Activated CD4-positive, alpha-beta T cell treated with anti-CD3 and anti-CD28 coated beads for 36 hours (primary cell): ENCODE measurements at regions not wholly inside any gene's neighbourhood (a gene's known extent, or its start where the extent isn't known, plus 50 kb on each side); places are given as distances from the start of the nearest gene placed in this dataset.
A peak's percentile ranks its signal among the peaks of the same experiment; 100 is the strongest.
"Not testable (repeated sequence)": the region's sequence is repeated elsewhere in the genome, so short reads cannot be mapped to it uniquely, and the experiment has no call there.

Experiments
- ATAC-seq: fragments of 200-7000 bp; cut with Tn5 transposase; one replicate; pipeline ENCODE4 v1.10.0; 2021; ENCODE audit warnings: mild to moderate bottlenecking, moderate library complexity
- CTCF ChIA-PET: fragments of 350-600 bp; sonication (Branson Sonifier 250); formaldehyde crosslinking; loops from one replicate; lab custom pipeline; 2021; ENCODE audit warnings: antibody characterized with exemption; lab: Charles Lee
- POLR2A ChIA-PET: fragments of 350-600 bp; sonication (Branson Sonifier 250); formaldehyde crosslinking; loops from one replicate; lab custom pipeline; 2021; ENCODE audit warnings: antibody characterized with exemption, inconsistent platforms; lab: Charles Lee
- DNase-seq: peaks from one replicate; pipeline ENCODE4 v3.0.0-alpha.2; 2020
- H3K27ac Mint-ChIP-seq: one replicate; pipeline ENCODE4 v1.8.0; 2021; ENCODE audit warnings: mixed read lengths
- H3K27me3 Mint-ChIP-seq: one replicate; pipeline ENCODE4 v1.8.0; 2021; ENCODE audit warnings: mixed read lengths
- H3K36me3 Mint-ChIP-seq: one replicate; pipeline ENCODE4 v1.8.0; 2021; ENCODE audit warnings: low read depth, mixed read lengths
- H3K4me1 Mint-ChIP-seq: one replicate; pipeline ENCODE4 v1.8.0; 2021; ENCODE audit warnings: mixed read lengths
- H3K4me3 Mint-ChIP-seq: one replicate; pipeline ENCODE4 v1.8.0; 2021; ENCODE audit warnings: mild to moderate bottlenecking, moderate library complexity, mixed read lengths
- H3K9me3 Mint-ChIP-seq: one replicate; pipeline ENCODE4 v1.8.0; 2021; ENCODE audit warnings: low read depth, mixed read lengths
- intact Hi-C, 2 experiments: fragments of 100-400 bp; cut with DNase I in 1 of 2; cut with micrococcal nuclease in 1 of 2; formaldehyde crosslinking; loops; one replicate each; pipeline versions ENCODE4 v1.14.2 to v1.15.1; 2022 to 2024; cut with DNase I, micrococcal nuclease

GRCh38 chr15:44853304-44853950 lies 103.1 kb upstream of the TERB2 start:
- H3K27ac Mint-ChIP-seq, POLR2A ChIA-PET, H3K36me3 Mint-ChIP-seq, H3K27me3 Mint-ChIP-seq, H3K9me3 Mint-ChIP-seq, H3K4me3 Mint-ChIP-seq, H3K4me1 Mint-ChIP-seq: not testable (repeated sequence)
- DNase-seq (peak; percentile 84), ATAC-seq (peak; percentile 95)
- intact Hi-C loops, result loop anchor here (2.0 to 5.0 kb wide), 3 partner anchors 69 to 261 kb away; no protein-coding TSS in a partner anchor
- CTCF ChIA-PET, result interaction anchor here (0.6 to 2.8 kb wide), 22 partner anchors 13 to 276 kb away, joined by 3 to 25 read pairs (median 4); no protein-coding TSS in a partner anchor

- H3K4me3 Mint-ChIP-seq, H3K27ac Mint-ChIP-seq, H3K27me3 Mint-ChIP-seq, H3K36me3 Mint-ChIP-seq, DNase-seq, ATAC-seq, POLR2A ChIA-PET, H3K4me1 Mint-ChIP-seq, H3K9me3 Mint-ChIP-seq: not testable (repeated sequence)
- CTCF ChIA-PET, result interaction anchor here (1.3 to 2.8 kb wide), 3 partner anchors 67 to 275 kb away, joined by 4 to 25 read pairs (median 12); no protein-coding TSS in a partner anchor
- intact Hi-C loops, result loop anchor here (1.0 to 5.0 kb wide), 3 partner anchors 67 to 262 kb away; no protein-coding TSS in a partner anchor
Observed at GRCh38 chr15:44854696-44855095, 101.8 kb upstream of the TERB2 start.

- H3K4me1 Mint-ChIP-seq, H3K9me3 Mint-ChIP-seq, CTCF ChIA-PET, intact Hi-C loops, H3K27me3 Mint-ChIP-seq, ATAC-seq, H3K4me3 Mint-ChIP-seq, DNase-seq, H3K27ac Mint-ChIP-seq, H3K36me3 Mint-ChIP-seq, POLR2A ChIA-PET: not testable (repeated sequence)
Observed at GRCh38 chr15:44856284-44856683, 100.2 kb upstream of the TERB2 start.

- ATAC-seq, H3K4me1 Mint-ChIP-seq, DNase-seq, CTCF ChIA-PET, H3K9me3 Mint-ChIP-seq, POLR2A ChIA-PET, H3K27ac Mint-ChIP-seq, intact Hi-C loops, H3K4me3 Mint-ChIP-seq, H3K27me3 Mint-ChIP-seq, H3K36me3 Mint-ChIP-seq: not testable (repeated sequence)
Observed at GRCh38 chr15:44857164-44857710, 99.2 kb upstream of the TERB2 start.

GRCh38 chr15:44859088-44859487 lies 97.4 kb upstream of the TERB2 start:
- intact Hi-C loops, result loop anchor here in 1 of 2 experiments (1.0 kb wide), 1 partner anchor 168 kb away; no protein-coding TSS in a partner anchor
- DNase-seq, H3K4me3 Mint-ChIP-seq, H3K4me1 Mint-ChIP-seq, H3K9me3 Mint-ChIP-seq, ATAC-seq, H3K27ac Mint-ChIP-seq, CTCF ChIA-PET, POLR2A ChIA-PET, H3K27me3 Mint-ChIP-seq, H3K36me3 Mint-ChIP-seq: not testable (repeated sequence)

- H3K9me3 Mint-ChIP-seq, ATAC-seq, H3K36me3 Mint-ChIP-seq, DNase-seq, H3K27me3 Mint-ChIP-seq, H3K27ac Mint-ChIP-seq, H3K4me1 Mint-ChIP-seq, H3K4me3 Mint-ChIP-seq, POLR2A ChIA-PET, CTCF ChIA-PET: not testable (repeated sequence)
- intact Hi-C loops, result loop anchor here in 1 of 2 experiments (5.0 kb wide), 1 partner anchor 167 kb away; no protein-coding TSS in a partner anchor
Observed at GRCh38 chr15:44860168-44860567, 96.3 kb upstream of the TERB2 start.

GRCh38 chr15:44861439-44861910 lies 95.0 kb upstream of the TERB2 start:
- Mint-ChIP-seq H3K4me3 (no peak overlapping the region), H3K27me3 (peaks cover 3% of the 10 kb centered on the region), H3K9me3 (peaks cover 5% of the 10 kb centered on the region), H3K36me3 (no peaks in the 10 kb centered on the region), H3K4me1 (no peaks in the 10 kb centered on the region), H3K27ac (no peak overlapping the region)
- POLR2A ChIA-PET, result interaction anchor here (0.6 kb wide), 1 partner anchor 336 kb away, joined by 3 read pairs; no protein-coding TSS in a partner anchor
- intact Hi-C loops, result loop anchor here in 1 of 2 experiments (5.0 kb wide), 1 partner anchor 166 kb away; no protein-coding TSS in a partner anchor
- DNase-seq (no peak), ATAC-seq (no peak)
- CTCF ChIA-PET, result no interaction called here

GRCh38 chr15:44861917-44862316 lies 94.6 kb upstream of the TERB2 start:
- Mint-ChIP-seq H3K4me3 (no peak overlapping the region), H3K4me1 (no peaks in the 10 kb centered on the region), H3K9me3 (peaks cover 5% of the 10 kb centered on the region), H3K36me3 (no peaks in the 10 kb centered on the region), H3K27me3 (peaks cover 4% of the 10 kb centered on the region), H3K27ac (no peak overlapping the region)
- ChIA-PET CTCF (interaction anchor here (0.6 kb wide), 1 partner anchor 187 kb away, joined by 3 read pairs; no protein-coding TSS in a partner anchor), POLR2A (no interaction called here)
- DNase-seq (no peak), ATAC-seq (no peak)
- intact Hi-C loops, result loop anchor here in 1 of 2 experiments (5.0 kb wide), 1 partner anchor 165 kb away; no protein-coding TSS in a partner anchor

GRCh38 chr15:44862866-44863265 lies 93.6 kb upstream of the TERB2 start:
- H3K27ac Mint-ChIP-seq, H3K36me3 Mint-ChIP-seq, DNase-seq, H3K4me3 Mint-ChIP-seq, H3K4me1 Mint-ChIP-seq, H3K9me3 Mint-ChIP-seq, H3K27me3 Mint-ChIP-seq, POLR2A ChIA-PET, CTCF ChIA-PET, ATAC-seq: not testable (repeated sequence)
- intact Hi-C loops, result loop anchor here in 1 of 2 experiments (5.0 kb wide), 1 partner anchor 164 kb away; no protein-coding TSS in a partner anchor

- intact Hi-C loops, CTCF ChIA-PET, H3K36me3 Mint-ChIP-seq, H3K27ac Mint-ChIP-seq, DNase-seq, POLR2A ChIA-PET, ATAC-seq, H3K4me1 Mint-ChIP-seq, H3K4me3 Mint-ChIP-seq, H3K9me3 Mint-ChIP-seq: not testable (repeated sequence)
- peaks cover 16% of the 10 kb centered on the region for H3K27me3 Mint-ChIP-seq
Observed at GRCh38 chr15:44868100-44868499, 88.4 kb upstream of the TERB2 start.

- H3K4me1 Mint-ChIP-seq, POLR2A ChIA-PET, CTCF ChIA-PET, H3K4me3 Mint-ChIP-seq, ATAC-seq, intact Hi-C loops, DNase-seq, H3K36me3 Mint-ChIP-seq, H3K9me3 Mint-ChIP-seq, H3K27ac Mint-ChIP-seq: not testable (repeated sequence)
- peaks cover 16% of the 10 kb centered on the region for H3K27me3 Mint-ChIP-seq
Observed at GRCh38 chr15:44870125-44870524, 86.4 kb upstream of the TERB2 start.
